Medulla oblongata (tissue), 1 donor: ENCODE measurements at regions not wholly inside any gene's neighbourhood (a gene's known extent, or its start where the extent isn't known, plus 50 kb on each side); places are given as distances from the start of the nearest gene placed in this dataset.
A peak's percentile ranks its signal among the peaks of the same experiment; 100 is the strongest.

Source experiments
- DNase-seq: peaks from one replicate; pipeline ENCODE4 v3.0.0-alpha.2; 2015; ENCODE audit errors: extremely low spot score

- DNase-seq = no peak
Observed at GRCh38 chr7:32179567-32179966, 109.4 kb upstream of the PDE1C start.

- DNase-seq = no peak
Observed at GRCh38 chr7:32178677-32179366, 108.6 kb upstream of the PDE1C start.

DNA sequence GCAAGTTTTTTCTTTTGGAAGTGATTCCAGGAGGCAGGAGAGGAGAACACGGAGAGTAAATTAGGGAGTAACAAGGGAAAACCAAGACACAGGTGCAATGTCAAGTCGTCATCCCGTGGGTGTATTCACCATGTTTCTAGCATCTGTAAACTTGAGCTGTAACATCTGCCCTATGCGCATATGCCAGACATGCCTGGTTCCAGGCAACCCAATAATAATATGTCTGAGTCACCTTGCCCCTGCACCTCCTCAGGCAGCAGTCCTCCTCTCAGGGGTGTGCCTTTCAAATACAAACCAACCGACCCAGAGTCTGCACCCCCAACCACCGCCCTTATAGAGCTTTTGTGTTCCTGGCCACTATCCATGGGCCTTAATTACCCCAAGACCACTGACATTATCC, 107.0 kb upstream of the PDE1C start:
- no peak for DNase-seq

- no peak for DNase-seq
Observed at GRCh38 chr7:32175099-32175498, 104.9 kb upstream of the PDE1C start.

GRCh38 chr7:32171248-32171647, 101.0 kb upstream of the PDE1C start:
- DNase-seq = no peak

- DNase-seq = no peak
Observed at GRCh38 chr7:32170838-32171237, 100.6 kb upstream of the PDE1C start.

- no peak for DNase-seq
Observed at GRCh38 chr7:32169228-32169627, 99.0 kb upstream of the PDE1C start.

GRCh38 chr7:32167815-32168214, 97.6 kb upstream of the PDE1C start:
- no peak for DNase-seq

DNA sequence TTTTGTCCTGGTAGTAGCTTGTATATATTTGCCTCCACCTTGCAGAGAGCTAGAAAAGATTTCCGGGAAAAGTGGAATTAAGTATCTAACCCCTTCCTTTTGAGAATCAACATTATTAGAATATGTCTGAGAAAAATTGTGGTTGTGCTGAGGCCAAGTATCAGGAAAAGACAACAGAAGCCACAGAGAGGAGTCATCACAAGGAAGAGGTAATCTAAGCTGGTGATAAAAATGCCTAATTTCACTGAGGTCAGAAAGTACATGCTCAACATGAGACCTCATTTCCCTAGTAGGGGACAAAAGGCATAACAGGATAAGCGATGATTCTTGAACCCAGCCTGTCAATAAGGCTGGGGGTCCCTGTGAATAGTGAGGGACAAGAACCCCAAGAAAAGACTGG, 97.0 kb upstream of the PDE1C start:
- DNase-seq = no peak

DNA sequence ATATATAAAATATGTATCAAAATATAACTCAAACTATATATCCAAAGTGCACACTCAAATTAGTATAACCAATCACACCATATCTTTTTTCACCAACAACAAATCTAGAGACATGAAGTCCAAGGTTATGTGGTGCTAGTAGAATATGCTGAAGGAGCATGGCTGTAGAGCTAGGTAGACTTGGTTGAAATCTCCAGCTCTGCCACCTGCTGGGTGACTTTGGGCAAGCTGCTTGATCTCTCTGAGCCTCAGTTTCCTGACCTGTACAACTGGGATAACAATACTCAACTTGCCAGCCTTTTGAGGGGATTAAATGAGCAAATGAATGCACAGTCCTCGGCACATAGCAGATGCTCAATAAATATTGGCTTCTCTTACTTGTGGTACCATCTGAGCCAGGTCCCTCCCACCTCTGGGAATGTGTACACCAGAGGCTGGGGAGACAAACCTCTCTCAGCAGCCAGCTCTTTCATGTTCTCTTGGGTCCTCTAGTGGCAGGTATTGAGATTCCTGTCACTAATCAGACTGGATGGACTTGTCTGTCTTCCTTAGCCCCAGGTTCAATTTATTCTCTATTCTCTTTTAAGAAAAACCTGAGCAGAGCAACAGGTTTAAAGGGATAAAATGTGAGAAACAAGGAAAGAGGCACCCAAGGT, 94.3 kb upstream of the PDE1C start:
- peak; percentile 58 for DNase-seq

GRCh38 chr7:32163896-32164295, 93.7 kb upstream of the PDE1C start:
- no peak for DNase-seq

- DNase-seq = no peak
Observed at GRCh38 chr7:32163141-32163806, 93.1 kb upstream of the PDE1C start.

DNA sequence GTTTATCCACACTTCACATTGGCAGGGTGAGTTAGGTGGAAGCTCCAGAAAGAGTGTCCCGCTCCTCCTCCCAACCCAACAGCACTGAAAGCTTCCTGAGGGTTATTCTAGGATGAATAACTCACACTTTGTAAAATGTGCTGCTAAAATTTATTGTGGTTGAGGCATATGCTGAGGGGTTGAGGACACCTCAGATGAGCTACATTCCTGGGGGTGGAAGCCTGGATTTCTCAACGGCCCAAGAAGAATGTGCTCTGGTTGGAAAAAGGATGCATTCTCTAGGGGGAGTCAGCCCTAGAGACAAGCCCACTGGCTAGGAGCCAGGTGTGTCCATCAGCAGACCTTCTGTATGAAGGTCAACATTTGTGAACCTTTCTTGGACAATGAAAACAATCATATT, 91.5 kb upstream of the PDE1C start:
- no peak for DNase-seq

GRCh38 chr7:32158751-32159745, 88.8 kb upstream of the PDE1C start:
- no peak for DNase-seq

GRCh38 chr7:32158076-32158475, 87.9 kb upstream of the PDE1C start:
- DNase-seq = no peak

DNA sequence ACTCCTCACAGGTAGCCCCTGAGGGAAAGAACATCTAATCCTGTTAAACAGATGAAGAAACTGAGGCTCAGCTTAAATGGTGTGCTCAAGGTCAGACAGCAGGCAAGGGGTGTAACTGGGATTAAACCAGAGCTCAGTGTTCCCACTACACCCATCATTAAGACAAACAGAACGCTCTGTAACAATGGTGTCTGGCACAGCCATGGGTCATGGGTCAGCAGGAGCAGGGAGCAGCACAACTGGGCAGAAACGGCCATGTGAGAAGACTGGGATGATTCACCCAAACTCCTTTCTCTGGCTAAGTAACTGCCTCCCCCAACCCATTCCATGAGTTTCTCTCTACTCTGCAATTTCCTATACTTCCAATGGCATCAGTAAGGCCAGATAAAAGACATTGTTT, 85.5 kb upstream of the PDE1C start:
- peak; percentile 15 for DNase-seq

DNA sequence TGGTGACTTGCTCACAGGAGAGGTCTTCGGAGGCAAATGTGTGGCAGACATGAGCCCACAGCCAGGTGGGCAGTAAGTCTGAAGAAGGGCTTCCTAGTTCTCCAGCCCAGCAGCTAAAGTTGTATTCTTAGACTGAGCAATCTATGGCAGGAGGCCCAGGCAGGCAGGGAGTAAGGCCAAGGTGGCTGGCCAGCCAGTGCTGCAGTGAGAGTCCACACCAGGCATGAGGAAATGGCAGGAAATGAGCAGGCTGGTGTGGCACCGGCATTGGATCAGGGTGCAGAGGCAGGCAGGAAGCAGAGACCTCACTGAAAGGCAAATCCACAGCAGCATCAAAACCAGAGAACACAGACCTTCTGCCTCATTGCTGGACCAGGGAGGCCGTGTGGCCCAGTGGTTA, 84.6 kb upstream of the PDE1C start:
- DNase-seq = peak; percentile 19

DNA sequence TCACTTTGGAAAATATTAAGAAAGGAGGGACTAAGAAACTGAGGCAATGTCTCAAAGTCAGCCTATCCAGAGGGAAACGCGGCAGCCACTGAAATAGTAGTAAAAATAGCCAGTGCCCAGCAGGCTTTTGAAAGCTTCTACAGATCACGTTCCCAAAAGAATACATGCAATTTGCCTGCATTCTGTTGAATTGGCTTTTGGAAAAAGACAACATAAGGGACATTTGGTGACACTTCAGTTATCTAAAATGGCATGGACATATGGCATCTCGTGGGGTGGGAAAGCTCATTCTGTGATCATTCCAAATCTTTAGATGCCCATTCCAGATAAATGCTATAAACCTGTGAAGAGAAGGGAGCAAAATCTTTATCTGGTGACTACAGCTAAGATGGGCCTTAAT, 82.8 kb upstream of the PDE1C start:
- no peak for DNase-seq

DNA sequence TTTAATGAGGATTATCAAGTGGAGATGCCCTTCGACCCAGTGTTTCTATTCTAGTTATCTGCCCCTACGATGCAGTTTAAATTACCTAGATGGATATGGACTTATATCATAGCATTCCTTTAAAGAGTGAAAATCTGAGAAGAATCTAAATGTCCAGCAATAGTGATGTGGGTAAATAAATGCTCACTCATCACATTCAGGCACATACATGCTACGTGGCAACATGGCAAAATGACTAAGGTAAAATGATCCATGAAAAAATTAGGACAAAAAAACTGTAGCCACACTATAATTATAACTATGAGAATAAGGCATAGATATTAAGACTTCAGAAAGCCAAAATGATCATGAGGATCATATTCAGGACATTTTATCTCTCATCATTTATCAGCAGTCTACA, 82.4 kb upstream of the PDE1C start:
- no peak for DNase-seq

GRCh38 chr7:32150589-32150988, 80.4 kb upstream of the PDE1C start:
- DNase-seq = no peak

GRCh38 chr7:32150039-32150438, 79.8 kb upstream of the PDE1C start:
- DNase-seq = no peak
